ENCODE measurements at regions not wholly inside any gene's neighbourhood (a gene's known extent, or its start where the extent isn't known, plus 50 kb on each side); places are given as distances from the start of the nearest gene placed in this dataset.
"Not testable (repeated sequence)": the region's sequence is repeated elsewhere in the genome, so short reads cannot be mapped to it uniquely, and the experiment has no call there.

GRCh38 chr18:1671710-1672109, 767.0 kb downstream of the ADCYAP1 start:
- DNase-seq (ENCODE audit: low read depth) = not testable (repeated sequence)

GRCh38 chr18:1676387-1676786, 771.7 kb downstream of the ADCYAP1 start:
- no peak for DNase-seq (ENCODE audit: low read depth)

GRCh38 chr18:1680108-1680507, 775.4 kb downstream of the ADCYAP1 start:
- no peak for DNase-seq (ENCODE audit: low read depth)

GRCh38 chr18:1691863-1692262, 787.2 kb downstream of the ADCYAP1 start:
- DNase-seq (ENCODE audit: low read depth) = no peak

GRCh38 chr18:1708006-1708405, 803.3 kb downstream of the ADCYAP1 start:
- DNase-seq (ENCODE audit: low read depth) = no peak

GRCh38 chr18:1710114-1710513, 805.4 kb downstream of the ADCYAP1 start:
- DNase-seq (ENCODE audit: low read depth) = no peak

- no peak for DNase-seq (ENCODE audit: low read depth)
Observed at GRCh38 chr18:1732143-1732542, 827.5 kb downstream of the ADCYAP1 start.

- no peak for DNase-seq (ENCODE audit: low read depth)
Observed at GRCh38 chr18:1746131-1746530, 825.2 kb downstream of the METTL4 start.

- DNase-seq (ENCODE audit: low read depth) = no peak
Observed at GRCh38 chr18:1751249-1751648, 820.1 kb downstream of the METTL4 start.

GRCh38 chr18:1760901-1761300, 810.4 kb downstream of the METTL4 start:
- DNase-seq (ENCODE audit: low read depth) = no peak

- no peak for DNase-seq (ENCODE audit: low read depth)
Observed at GRCh38 chr18:1774261-1774660, 797.0 kb downstream of the METTL4 start.

GRCh38 chr18:1777843-1778242, 793.5 kb downstream of the METTL4 start:
- no peak for DNase-seq (ENCODE audit: low read depth)

GRCh38 chr18:1778496-1779178, 792.7 kb downstream of the METTL4 start:
- DNase-seq (ENCODE audit: low read depth) = no peak

- no peak for DNase-seq (ENCODE audit: low read depth)
Observed at GRCh38 chr18:1779587-1779986, 791.7 kb downstream of the METTL4 start.

GRCh38 chr18:1784113-1784512, 787.2 kb downstream of the METTL4 start:
- DNase-seq (ENCODE audit: low read depth) = no peak

- not testable (repeated sequence) for DNase-seq (ENCODE audit: low read depth)
Observed at GRCh38 chr18:1785980-1786379, 785.3 kb downstream of the METTL4 start.

GRCh38 chr18:1796636-1797035, 774.7 kb downstream of the METTL4 start:
- no peak for DNase-seq (ENCODE audit: low read depth)

GRCh38 chr18:1797235-1797634, 774.1 kb downstream of the METTL4 start:
- no peak for DNase-seq (ENCODE audit: low read depth)

- DNase-seq (ENCODE audit: low read depth) = no peak
Observed at GRCh38 chr18:1805521-1805920, 765.8 kb downstream of the METTL4 start.

- DNase-seq (ENCODE audit: low read depth) = no peak
Observed at GRCh38 chr18:1806884-1807615, 764.3 kb downstream of the METTL4 start.

- no peak for DNase-seq (ENCODE audit: low read depth)
Observed at GRCh38 chr18:1811282-1811681, 760.0 kb downstream of the METTL4 start.

GRCh38 chr18:1825296-1825695, 746.0 kb downstream of the METTL4 start:
- DNase-seq (ENCODE audit: low read depth) = no peak

GRCh38 chr18:1840878-1841277, 730.4 kb downstream of the METTL4 start:
- DNase-seq (ENCODE audit: low read depth) = no peak

- no peak for DNase-seq (ENCODE audit: low read depth)
Observed at GRCh38 chr18:1846640-1847039, 724.7 kb downstream of the METTL4 start.

Measured in stromal cell of bone marrow (primary cell).